Tibial nerve (tissue), 3 donors: ENCODE measurements at regions not wholly inside any gene's neighbourhood (a gene's known extent, or its start where the extent isn't known, plus 50 kb on each side); places are given as distances from the start of the nearest gene placed in this dataset.

ENCODE experiments used
- POLR2A ChIP-seq, 2 donors: fragments of 450-650 bp; IDR thresholded peaks; one replicate each; pipeline ENCODE4 v1.6.1; 2017; ENCODE audit warnings: antibody characterized with exemption in 2 of 2, mild to moderate bottlenecking in 2 of 2, moderate library complexity in 2 of 2
- TF ChIP-seq, protein P1 (sequence below), 5 experiments: fragments of 200-600 bp in 3 of 5; fragments of 450-650 bp in 2 of 5; sonication (generic) in 3 of 5; IDR thresholded peaks; one replicate each; pipeline ENCODE4 v1.5.1; 2016 to 2019; ENCODE audit warnings: antibody characterized with exemption in 5 of 5, mild to moderate bottlenecking in 3 of 5, moderate library complexity in 2 of 5

DNA sequence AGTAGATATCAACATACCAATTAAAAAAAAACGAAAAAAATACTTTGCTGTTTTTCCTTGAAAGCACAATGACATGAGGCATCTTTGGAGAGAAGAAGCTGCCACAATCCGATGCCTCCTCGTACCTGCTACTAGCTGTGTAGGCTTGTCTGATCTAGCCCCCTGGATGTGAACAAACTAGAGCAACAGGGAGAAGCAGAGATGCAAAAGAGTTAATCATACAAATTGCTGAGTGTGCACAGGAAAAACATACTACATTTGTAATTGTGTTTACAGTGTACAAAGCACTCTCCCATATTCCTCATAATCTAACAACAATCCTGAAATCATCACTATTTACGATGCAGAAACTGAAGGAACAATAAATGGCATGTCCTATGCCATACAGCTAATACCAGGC, 227.0 kb upstream of the CTNNB1 start:
- TF ChIP-seq, protein P1, sequence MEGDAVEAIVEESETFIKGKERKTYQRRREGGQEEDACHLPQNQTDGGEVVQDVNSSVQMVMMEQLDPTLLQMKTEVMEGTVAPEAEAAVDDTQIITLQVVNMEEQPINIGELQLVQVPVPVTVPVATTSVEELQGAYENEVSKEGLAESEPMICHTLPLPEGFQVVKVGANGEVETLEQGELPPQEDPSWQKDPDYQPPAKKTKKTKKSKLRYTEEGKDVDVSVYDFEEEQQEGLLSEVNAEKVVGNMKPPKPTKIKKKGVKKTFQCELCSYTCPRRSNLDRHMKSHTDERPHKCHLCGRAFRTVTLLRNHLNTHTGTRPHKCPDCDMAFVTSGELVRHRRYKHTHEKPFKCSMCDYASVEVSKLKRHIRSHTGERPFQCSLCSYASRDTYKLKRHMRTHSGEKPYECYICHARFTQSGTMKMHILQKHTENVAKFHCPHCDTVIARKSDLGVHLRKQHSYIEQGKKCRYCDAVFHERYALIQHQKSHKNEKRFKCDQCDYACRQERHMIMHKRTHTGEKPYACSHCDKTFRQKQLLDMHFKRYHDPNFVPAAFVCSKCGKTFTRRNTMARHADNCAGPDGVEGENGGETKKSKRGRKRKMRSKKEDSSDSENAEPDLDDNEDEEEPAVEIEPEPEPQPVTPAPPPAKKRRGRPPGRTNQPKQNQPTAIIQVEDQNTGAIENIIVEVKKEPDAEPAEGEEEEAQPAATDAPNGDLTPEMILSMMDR (IDR thresholded peaks at IDR 0.05) = no peak
- no peak for TF ChIP-seq POLR2A (IDR thresholded peaks at IDR 0.05)
